ENCODE measurements at regions not wholly inside any gene's neighbourhood (a gene's known extent, or its start where the extent isn't known, plus 50 kb on each side); places are given as distances from the start of the nearest gene placed in this dataset.

GRCh38 chr5:167442922-167443321, 848.5 kb upstream of the WWC1 start:
- no peak for DNase-seq (ENCODE audit: low read depth)
- no peak for TF ChIP-seq CTCF (IDR thresholded peaks at IDR 0.05; ENCODE audit: low read depth, low read length)
- TF ChIP-seq MAX (IDR thresholded peaks at IDR 0.05; ENCODE audit: low read depth, low read length) = no peak
- no peak for TF ChIP-seq MYC (IDR thresholded peaks at IDR 0.05; ENCODE audit: low read depth, low read length)
- TF ChIP-seq POLR2A (IDR thresholded peaks at IDR 0.05; ENCODE audit: extremely low read depth, insufficient read length) = no peak
- no peak overlapping the region for H3K4me3 ChIP-seq (ENCODE audit: low read depth, low read length)

- no peak for DNase-seq (ENCODE audit: low read depth)
- TF ChIP-seq POLR2A (IDR thresholded peaks at IDR 0.05; ENCODE audit: extremely low read depth, insufficient read length) (no peak), MYC (IDR thresholded peaks at IDR 0.05; ENCODE audit: low read depth, low read length) (no peak), MAX (IDR thresholded peaks at IDR 0.05; ENCODE audit: low read depth, low read length) (no peak), CTCF (IDR thresholded peaks at IDR 0.05; ENCODE audit: low read depth, low read length) (no peak)
- no peak overlapping the region for H3K4me3 ChIP-seq (ENCODE audit: low read depth, low read length)
Observed at GRCh38 chr5:167447466-167448375, 843.7 kb upstream of the WWC1 start.

GRCh38 chr5:167448376-167448775, 843.1 kb upstream of the WWC1 start:
- H3K4me3 ChIP-seq (ENCODE audit: low read depth, low read length) = no peak overlapping the region
- no peak for TF ChIP-seq MYC (IDR thresholded peaks at IDR 0.05; ENCODE audit: low read depth, low read length)
- TF ChIP-seq POLR2A (IDR thresholded peaks at IDR 0.05; ENCODE audit: extremely low read depth, insufficient read length) = no peak
- no peak for TF ChIP-seq CTCF (IDR thresholded peaks at IDR 0.05; ENCODE audit: low read depth, low read length)
- TF ChIP-seq MAX (IDR thresholded peaks at IDR 0.05; ENCODE audit: low read depth, low read length) = no peak
- DNase-seq (ENCODE audit: low read depth) = no peak

GRCh38 chr5:167451076-167451475, 840.4 kb upstream of the WWC1 start:
- TF ChIP-seq POLR2A (IDR thresholded peaks at IDR 0.05; ENCODE audit: extremely low read depth, insufficient read length) (no peak), CTCF (IDR thresholded peaks at IDR 0.05; ENCODE audit: low read depth, low read length) (no peak), MYC (IDR thresholded peaks at IDR 0.05; ENCODE audit: low read depth, low read length) (no peak), MAX (IDR thresholded peaks at IDR 0.05; ENCODE audit: low read depth, low read length) (no peak)
- no peak overlapping the region for H3K4me3 ChIP-seq (ENCODE audit: low read depth, low read length)
- no peak for DNase-seq (ENCODE audit: low read depth)

GRCh38 chr5:167452136-167452535, 839.3 kb upstream of the WWC1 start:
- no peak for DNase-seq (ENCODE audit: low read depth)
- TF ChIP-seq CTCF (IDR thresholded peaks at IDR 0.05; ENCODE audit: low read depth, low read length) (no peak), MAX (IDR thresholded peaks at IDR 0.05; ENCODE audit: low read depth, low read length) (no peak), POLR2A (IDR thresholded peaks at IDR 0.05; ENCODE audit: extremely low read depth, insufficient read length) (no peak), MYC (IDR thresholded peaks at IDR 0.05; ENCODE audit: low read depth, low read length) (no peak)
- H3K4me3 ChIP-seq (ENCODE audit: low read depth, low read length) = no peak overlapping the region

Data from NB4 (cell line).